HS-5 (cell line): ENCODE measurements at regions not wholly inside any gene's neighbourhood (a gene's known extent, or its start where the extent isn't known, plus 50 kb on each side); places are given as distances from the start of the nearest gene placed in this dataset.

Source experiments
- DNase-seq: peaks from one replicate; pipeline ENCODE4 v3.0.0-alpha.2; 2012; ENCODE audit warnings: low read depth

GRCh38 chr7:46879783-46880182, 702.1 kb downstream of the TNS3 start:
- no peak for DNase-seq

- no peak for DNase-seq
Observed at GRCh38 chr7:46871516-46871915, 710.4 kb downstream of the TNS3 start.

- DNase-seq, result no peak
Observed at GRCh38 chr7:46864716-46865115, 717.2 kb downstream of the TNS3 start.

GRCh38 chr7:46859963-46860475, 721.9 kb downstream of the TNS3 start:
- peak; percentile 97 for DNase-seq

GRCh38 chr7:46855851-46856250, 726.1 kb downstream of the TNS3 start:
- DNase-seq, result no peak

- DNase-seq, result peak; percentile 85
Observed at GRCh38 chr7:46854958-46855473, 726.9 kb downstream of the TNS3 start.

DNA sequence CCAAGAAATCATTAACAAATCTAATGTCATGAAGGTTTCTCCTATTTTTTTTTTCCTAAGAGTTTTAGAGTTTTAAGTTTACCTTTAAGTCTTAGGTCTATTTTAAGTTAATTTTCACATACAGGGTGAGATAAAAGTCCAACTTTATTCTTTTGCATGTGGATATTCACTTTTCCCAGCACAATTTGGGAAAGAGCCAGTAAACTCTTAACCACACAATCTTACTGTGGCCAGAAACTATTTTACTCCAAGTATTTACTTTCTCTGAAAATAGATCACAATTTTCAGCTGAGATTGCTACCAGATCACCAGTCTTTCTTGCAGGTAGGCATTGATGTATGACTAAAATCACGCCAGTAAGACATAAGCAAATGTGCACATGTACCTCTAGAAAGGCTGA, 728.5 kb downstream of the TNS3 start:
- DNase-seq, result no peak

DNA sequence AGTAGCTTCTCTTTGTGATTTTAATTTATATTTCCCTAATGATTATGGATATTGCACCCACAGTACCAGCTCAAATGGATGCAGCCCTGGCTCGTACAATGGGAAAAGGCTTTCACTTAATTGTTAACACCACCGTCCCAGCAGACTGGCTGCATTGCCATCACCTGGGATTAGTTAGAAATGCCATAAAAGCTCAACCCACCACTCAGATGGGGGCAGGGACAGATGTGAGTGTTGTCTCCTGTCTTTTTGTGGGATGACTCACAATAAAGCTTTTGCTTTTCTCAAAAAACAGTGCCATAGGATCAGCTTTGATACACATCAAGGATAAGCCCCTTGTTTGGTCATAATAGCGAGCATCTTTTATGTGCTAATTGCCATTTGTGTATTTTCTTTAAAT, 729.1 kb downstream of the TNS3 start:
- no peak for DNase-seq

GRCh38 chr7:46850563-46851330, 731.2 kb downstream of the TNS3 start:
- no peak for DNase-seq

- no peak for DNase-seq
Observed at GRCh38 chr7:46848944-46849343, 733.0 kb downstream of the TNS3 start.

GRCh38 chr7:46848311-46848710, 733.6 kb downstream of the TNS3 start:
- no peak for DNase-seq

GRCh38 chr7:46847126-46847525, 734.8 kb downstream of the TNS3 start:
- no peak for DNase-seq

DNA sequence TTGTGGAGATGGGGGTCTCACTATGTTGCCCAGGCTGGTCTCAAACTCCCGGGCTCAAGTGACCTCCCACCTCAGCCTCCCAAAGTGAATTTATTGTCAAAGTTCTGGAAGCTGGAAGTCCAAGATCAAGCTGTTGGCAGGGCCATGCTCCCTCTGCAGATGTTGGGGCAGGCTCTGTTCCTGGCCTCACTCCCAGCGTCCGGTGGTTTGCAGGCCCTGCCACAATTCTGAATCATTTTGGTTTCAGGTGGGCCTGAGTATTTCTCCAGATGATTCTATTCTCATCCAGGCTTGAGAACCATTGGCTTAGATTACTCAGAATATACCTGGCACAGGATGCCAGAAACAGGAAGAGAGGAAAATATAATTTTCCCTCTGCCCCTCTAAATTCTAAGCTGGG, 737.4 kb downstream of the TNS3 start:
- DNase-seq, result no peak

DNA sequence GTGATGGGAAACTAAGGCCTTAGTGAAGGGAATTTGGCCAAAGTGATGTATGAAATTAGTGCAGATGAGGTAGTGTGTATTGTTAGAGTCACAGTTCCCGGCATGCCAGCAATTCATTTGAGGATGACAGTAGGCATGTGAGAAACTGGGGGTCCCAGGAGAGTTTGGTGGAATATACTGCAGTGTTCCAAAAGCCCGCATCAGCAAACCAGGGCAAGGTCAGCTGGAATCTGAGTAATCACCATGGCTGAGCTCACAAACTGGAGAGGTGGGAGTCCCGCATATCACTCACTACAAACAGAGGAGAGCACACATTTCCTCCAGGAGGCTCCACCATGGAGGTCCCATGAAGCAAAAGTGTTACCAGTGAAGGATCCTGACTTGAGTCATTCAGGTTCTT, 740.7 kb downstream of the TNS3 start:
- no peak for DNase-seq

GRCh38 chr7:46839651-46840050, 742.3 kb downstream of the TNS3 start:
- peak; percentile 75 for DNase-seq

- DNase-seq, result no peak
Observed at GRCh38 chr7:46838463-46838862, 743.4 kb downstream of the TNS3 start.

- no peak for DNase-seq
Observed at GRCh38 chr7:46835556-46835955, 746.4 kb downstream of the TNS3 start.

GRCh38 chr7:46834921-46835320, 747.0 kb downstream of the TNS3 start:
- no peak for DNase-seq

- no peak for DNase-seq
Observed at GRCh38 chr7:46833197-46833596, 748.7 kb downstream of the TNS3 start.

- no peak for DNase-seq
Observed at GRCh38 chr7:46832136-46832535, 749.8 kb downstream of the TNS3 start.

DNA sequence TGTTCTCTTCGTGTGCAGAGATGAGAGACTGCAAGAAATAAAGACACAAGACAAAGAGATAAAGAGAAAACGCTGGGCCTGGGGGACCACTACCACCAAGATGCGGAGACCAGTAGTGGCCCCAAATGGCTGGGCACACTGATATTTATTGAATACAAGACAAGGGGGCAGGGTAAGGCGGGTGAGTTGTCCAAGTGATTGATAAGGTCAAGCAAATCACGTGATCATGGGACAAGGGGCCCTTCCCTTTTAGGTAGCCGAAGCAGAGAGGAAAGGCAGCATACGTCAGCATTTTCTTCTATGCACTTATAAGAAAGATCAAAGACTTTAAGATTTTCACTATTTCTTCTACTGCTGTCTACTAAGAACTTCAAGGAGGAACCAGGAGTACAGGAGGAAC, 762.1 kb downstream of the TNS3 start:
- DNase-seq, result no peak

GRCh38 chr7:46814516-46815250, 767.2 kb downstream of the TNS3 start:
- no peak for DNase-seq

GRCh38 chr7:46812101-46812675, 769.7 kb downstream of the TNS3 start:
- DNase-seq, result no peak
